ENCODE measurements at regions not wholly inside any gene's neighbourhood (a gene's known extent, or its start where the extent isn't known, plus 50 kb on each side); places are given as distances from the start of the nearest gene placed in this dataset.

GRCh38 chr1:194495434-194495833 lies 1309.0 kb upstream of the B3GALT2 start:
- TF ChIP-seq CTCF (IDR thresholded peaks at IDR 0.05; ENCODE audit: borderline replicate concordance, extremely low read depth, low read length, poor library complexity, severe bottlenecking) (no peak), EZH2 (IDR thresholded peaks at IDR 0.05; ENCODE audit: borderline replicate concordance, low read depth, low read length, severe bottlenecking) (no peak)
